Loucy (cell line): ENCODE measurements at regions not wholly inside any gene's neighbourhood (a gene's known extent, or its start where the extent isn't known, plus 50 kb on each side); places are given as distances from the start of the nearest gene placed in this dataset.

Experiments
- EZH2phosphoT487 ChIP-seq: fragments of 200-600 bp; IDR thresholded peaks from 2 replicates; pipeline ENCODE4 v1.6.1; 2018; ENCODE audit warnings: antibody characterized with exemption, mild to moderate bottlenecking, moderate library complexity, borderline replicate concordance
- TF ChIP-seq, protein P1 (sequence below): fragments of 200-600 bp; sonication (generic); conservative IDR thresholded peaks from 2 replicates; pipeline ENCODE4 v1.5.1; 2014; ENCODE audit warnings: mild to moderate bottlenecking, antibody characterized with exemption, low read length

DNA sequence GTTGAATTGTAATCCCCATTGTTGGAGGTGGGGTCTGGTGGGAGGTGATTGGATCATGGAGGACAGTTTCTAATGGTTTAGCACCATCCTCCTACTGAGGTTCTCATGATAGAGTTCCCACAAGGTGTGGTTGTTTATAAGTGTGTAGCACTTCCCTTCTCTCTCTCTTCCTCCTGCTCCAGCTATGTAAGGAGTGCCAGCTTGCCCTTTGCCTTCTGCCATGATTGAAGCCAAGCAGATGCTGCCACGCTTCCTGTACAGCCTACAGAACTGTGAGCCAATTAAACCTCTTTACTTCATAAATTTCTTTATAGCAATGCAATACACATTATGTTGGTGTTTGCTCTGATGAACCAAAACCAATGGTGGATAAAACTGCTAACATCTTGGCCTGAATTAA is 238.2 kb downstream of the EFNB2 start:
- TF ChIP-seq, protein P1, sequence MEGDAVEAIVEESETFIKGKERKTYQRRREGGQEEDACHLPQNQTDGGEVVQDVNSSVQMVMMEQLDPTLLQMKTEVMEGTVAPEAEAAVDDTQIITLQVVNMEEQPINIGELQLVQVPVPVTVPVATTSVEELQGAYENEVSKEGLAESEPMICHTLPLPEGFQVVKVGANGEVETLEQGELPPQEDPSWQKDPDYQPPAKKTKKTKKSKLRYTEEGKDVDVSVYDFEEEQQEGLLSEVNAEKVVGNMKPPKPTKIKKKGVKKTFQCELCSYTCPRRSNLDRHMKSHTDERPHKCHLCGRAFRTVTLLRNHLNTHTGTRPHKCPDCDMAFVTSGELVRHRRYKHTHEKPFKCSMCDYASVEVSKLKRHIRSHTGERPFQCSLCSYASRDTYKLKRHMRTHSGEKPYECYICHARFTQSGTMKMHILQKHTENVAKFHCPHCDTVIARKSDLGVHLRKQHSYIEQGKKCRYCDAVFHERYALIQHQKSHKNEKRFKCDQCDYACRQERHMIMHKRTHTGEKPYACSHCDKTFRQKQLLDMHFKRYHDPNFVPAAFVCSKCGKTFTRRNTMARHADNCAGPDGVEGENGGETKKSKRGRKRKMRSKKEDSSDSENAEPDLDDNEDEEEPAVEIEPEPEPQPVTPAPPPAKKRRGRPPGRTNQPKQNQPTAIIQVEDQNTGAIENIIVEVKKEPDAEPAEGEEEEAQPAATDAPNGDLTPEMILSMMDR, result no peak
- TF ChIP-seq EZH2phosphoT487, result no peak
